K562 (cell line): ENCODE measurements at regions not wholly inside any gene's neighbourhood (a gene's known extent, or its start where the extent isn't known, plus 50 kb on each side); places are given as distances from the start of the nearest gene placed in this dataset.
"Not testable (repeated sequence)": the region's sequence is repeated elsewhere in the genome, so short reads cannot be mapped to it uniquely, and the experiment has no call there.

Source experiments
- ATAC-seq: fragments of 200-7000 bp; cut with Tn5 transposase; 3 replicates; pipeline ENCODE4 v1.9.1; 2020; ENCODE audit warnings: moderate library complexity
- BruUV-seq: library from RNA; stranded (reverse); fragments of 400-500 nt; replicated peaks from 2 replicates; lab custom pipeline; 2021; lab: Mats Ljungman, UMichigan
- CTCF ChIA-PET: fragments of 300-600 bp; formaldehyde crosslinking; extraction: SDS; loops from one replicate; lab custom pipeline; 2021; ENCODE audit warnings: low intra/inter-chr PET ratio; lab: Yijun Ruan, JAX
- POLR2A ChIA-PET: fragments of 300-600, 350-650 bp; sonication (Branson Sonifier 250); formaldehyde crosslinking; extraction: SDS; loops from one replicate; lab custom pipeline; 2021; ENCODE audit warnings: antibody characterized with exemption, inconsistent platforms; lab: Yijun Ruan, JAX
- DNase-seq, 4 experiments: peaks; one replicate each; pipeline versions ENCODE4 v3.0.0 to v3.0.0-alpha.2; 2011 to 2018; ENCODE audit warnings: low spot score in 3 of 4, mixed read lengths in 3 of 4; ENCODE audit errors: extremely low read depth in 1 of 4
- FAIRE-seq: peaks from 2 replicates; lab custom pipeline; 2011; peaks lifted over from hg19 to GRCh38; lab: Jason Lieb, UNC
- H2AFZ ChIP-seq: 2 replicates; pipeline ENCODE4 v1.6.0; 2011; ENCODE audit warnings: low read depth, low read length, control low read depth, inconsistent platforms
- H3K27ac ChIP-seq: fragments of 200-600 bp; 3 replicates; pipeline ENCODE4 v1.8.0; 2011; ENCODE audit warnings: low read depth, mild to moderate bottlenecking, control low read depth, inconsistent platforms, low read length, moderate library complexity, mixed read lengths; ENCODE audit errors: extremely low read depth
- H3K27me3 ChIP-seq, 2 experiments: fragments of 300-600 bp in 1 of 2; 2 replicates in 1 of 2; 3 replicates in 1 of 2; pipeline versions ENCODE4 v1.6.0 to v1.8.0; 2011; ENCODE audit warnings: inconsistent platforms in 2 of 2, low read length in 2 of 2, mild to moderate bottlenecking in 1 of 2, mixed read lengths in 1 of 2, moderate library complexity in 1 of 2; ENCODE audit not compliant: control insufficient read depth in 2 of 2, insufficient read depth in 2 of 2
- H3K36me3 ChIP-seq: fragments of 300-600 bp; 3 replicates; pipeline ENCODE4 v1.8.0; 2011; ENCODE audit warnings: mild to moderate bottlenecking, low read length, inconsistent platforms; ENCODE audit not compliant: control insufficient read depth, insufficient read depth
- H3K4me1 ChIP-seq, 2 experiments: fragments of 200-600 bp in 1 of 2; replicated peaks in 1 of 2; 2 replicates in 1 of 2; 3 replicates in 1 of 2; pipeline versions ENCODE4 v1.5.1 to v1.8.0; 2011; ENCODE audit warnings: inconsistent platforms in 2 of 2, low read length in 2 of 2, mild to moderate bottlenecking in 1 of 2, mixed read lengths in 1 of 2, moderate library complexity in 1 of 2; ENCODE audit not compliant: control insufficient read depth in 2 of 2, insufficient read depth in 2 of 2
- H3K4me2 ChIP-seq: 2 replicates; pipeline ENCODE4 v1.6.1; 2011; ENCODE audit warnings: low read length, control low read depth, inconsistent platforms, mixed read lengths; ENCODE audit not compliant: insufficient read depth
- H3K4me3 ChIP-seq: fragments of 200-600 bp; sonication (generic), shearing (Covaris generic); 2 replicates; pipeline ENCODE4 v1.5.1; 2016; ENCODE audit warnings: control low read depth, inconsistent platforms
- H3K79me2 ChIP-seq: fragments of 200-600 bp; 3 replicates; pipeline ENCODE4 v1.8.0; 2011; ENCODE audit warnings: low read length, inconsistent platforms; ENCODE audit not compliant: control insufficient read depth, insufficient read depth
- H3K9ac ChIP-seq, 2 experiments: 2 replicates each; pipeline versions ENCODE4 v1.6.0 to v1.6.1; 2011; ENCODE audit warnings: low read depth in 2 of 2, low read length in 2 of 2, control low read depth in 1 of 2, inconsistent platforms in 1 of 2, mild to moderate bottlenecking in 1 of 2, mixed read lengths in 1 of 2; ENCODE audit not compliant: insufficient read depth in 1 of 2
- H3K9me1 ChIP-seq: one replicate; pipeline ENCODE4 v1.6.0; 2011; ENCODE audit warnings: inconsistent platforms, mild to moderate bottlenecking, low read length, moderate library complexity; ENCODE audit not compliant: control insufficient read depth, insufficient read depth
- H3K9me3 ChIP-seq: replicated peaks from 2 replicates; pipeline ENCODE4 v1.5.1; 2011; ENCODE audit warnings: low read depth, low read length, inconsistent platforms; ENCODE audit not compliant: control insufficient read depth, insufficient read depth
- H4K20me1 ChIP-seq: replicated peaks from 2 replicates; pipeline ENCODE4 v1.6.1; 2011; ENCODE audit warnings: low read length, inconsistent platforms, mixed read lengths; ENCODE audit not compliant: control insufficient read depth, insufficient read depth
- CTCF ChIP-seq, 3 experiments: IDR thresholded peaks in 2 of 3; conservative IDR thresholded peaks in 1 of 3; 2 replicates each; pipeline ENCODE4 v1.5.1; 2011 to 2012; ENCODE audit warnings: low read length in 3 of 3, mild to moderate bottlenecking in 3 of 3, control low read depth in 2 of 3, improper control_type of control experiment in 1 of 3, inconsistent platforms in 1 of 3, low read depth in 1 of 3, mixed read lengths in 1 of 3, moderate library complexity in 1 of 3; ENCODE audit not compliant: insufficient read depth in 2 of 3
- KDM2B ChIP-seq: fragments of 250-450 bp; sonication (Bioruptor Pico); IDR thresholded peaks from 2 replicates; pipeline ENCODE4 v1.8.0; 2021; ENCODE audit warnings: mild to moderate bottlenecking, moderate library complexity
- RAD21 ChIP-seq, 2 experiments: fragments of 250-450 bp in 1 of 2; fragments of 450-650 bp in 1 of 2; sonication (Bioruptor Pico) in 1 of 2; formaldehyde crosslinking in 1 of 2; IDR thresholded peaks in 1 of 2; conservative IDR thresholded peaks in 1 of 2; 2 replicates each; pipeline versions ENCODE4 v1.4.0 to v1.8.0; 2020 to 2022; ENCODE audit warnings: mild to moderate bottlenecking in 2 of 2, moderate library complexity in 1 of 2
- SIN3B ChIP-seq: fragments of 450-650 bp; IDR thresholded peaks from 2 replicates; pipeline ENCODE4 v1.6.1; 2017; ENCODE audit warnings: low read depth, mild to moderate bottlenecking, moderate library complexity
- ZNF436 ChIP-seq: fragments of 250-450, 450-650 bp; sonication (Bioruptor Pico); formaldehyde crosslinking; IDR thresholded peaks from 2 replicates; pipeline ENCODE4 v1.7.0; 2020; ENCODE audit warnings: mild to moderate bottlenecking
- ZNF644 ChIP-seq: fragments of 200-800 bp; sonication (Bioruptor generic); IDR thresholded peaks from 2 replicates; pipeline ENCODE4 v1.6.1; 2016; ENCODE audit warnings: low read depth, missing genetic modification characterization, missing compliant biosample characterization
- ZZZ3 ChIP-seq: fragments of 450-650 bp; IDR thresholded peaks from 2 replicates; pipeline ENCODE4 v1.6.1; 2016; ENCODE audit warnings: antibody characterized with exemption, mild to moderate bottlenecking, moderate library complexity
- WGBS: fragments of 100-300 bp; shearing (Covaris generic); methylation state at CpG from one replicate; pipeline ENCODE4 v1.1.6; 2016; ENCODE audit warnings: low coverage, mixed read lengths; ENCODE audit not compliant: insufficient coverage; ENCODE audit errors: missing lambda C conversion rate; 5-methylcytosine and 5-hydroxymethylcytosine counted together
- in situ Hi-C: fragments of 300-500 bp; cut with MboI; formaldehyde crosslinking; loops from 4 replicates; pipeline ENCODE4 v1.15.0; 2018; ENCODE audit warnings: inconsistent platforms, mixed read lengths
- intact Hi-C: fragments of 100-400 bp; cut with micrococcal nuclease; formaldehyde crosslinking; loops from 2 replicates; pipeline ENCODE4 v1.14.2; 2022

- POLR2A ChIA-PET, result no interaction called here
- Histone ChIP-seq H3K36me3 (no peaks in the 10 kb centered on the region), H4K20me1 (no peaks in the 10 kb centered on the region), H3K4me1 (no peaks in the 10 kb centered on the region), H2AFZ (no peak overlapping the region), H3K79me2 (no peaks in the 10 kb centered on the region), H3K27me3 (no peaks in the 10 kb centered on the region), H3K9ac (no peak overlapping the region), H3K27ac (no peak overlapping the region), H3K4me3 (no peak overlapping the region), H3K4me2 (no peak overlapping the region), H3K9me3 (no peaks in the 10 kb centered on the region), H3K9me1 (no peaks in the 10 kb centered on the region)
- WGBS, result 3% methylated on average over 4 of the region's 4 CpGs
- CTCF ChIA-PET, result no interaction called here
- ATAC-seq, result no peak
- FAIRE-seq, result no peak
- TF ChIP-seq ZZZ3 (no peak), SIN3B (no peak), ZNF644 (tag) (no peak), ZNF436 (CRISPR knock-in tag) (no peak), KDM2B (CRISPR knock-in tag) (no peak)
- in situ Hi-C loops, result no loop called here
- DNase-seq, result no peak
- intact Hi-C loops, result no loop called here
- BruUV-seq, result no TSS peak
Observed at GRCh38 chr6:19902201-19902600, 65.0 kb downstream of the ID4 start.

- in situ Hi-C loops, H4K20me1 ChIP-seq, H3K4me3 ChIP-seq, H3K27me3 ChIP-seq, H3K9me1 ChIP-seq, H3K4me2 ChIP-seq, H3K36me3 ChIP-seq, H3K9me3 ChIP-seq, intact Hi-C loops, H3K27ac ChIP-seq, CTCF ChIA-PET, POLR2A ChIA-PET, H3K79me2 ChIP-seq, H3K9ac ChIP-seq, H3K4me1 ChIP-seq, BruUV-seq, H2AFZ ChIP-seq: not testable (repeated sequence)
- ATAC-seq (peak; percentile 75; the same call in 2 of the 3 replicates), FAIRE-seq (peak; percentile 52), DNase-seq (peak in 1 of 4 experiments; percentile 25)
- WGBS, result 2% methylated on average over 6 of the region's 6 CpGs
- peak in 1 of 2 experiments; percentile 49; a peak in 2 of 4 replicates for TF ChIP-seq RAD21 (CRISPR knock-in tag; conservative IDR thresholded peaks at IDR 0.05 in 1 of 2, IDR thresholded peaks at IDR 0.05 in 1 of 2)
- TF ChIP-seq CTCF (IDR thresholded peaks at IDR 0.05 in 2 of 3, conservative IDR thresholded peaks at IDR 0.05 in 1 of 3; ENCODE audit: insufficient read depth in 2 of 3, low read depth in 1 of 3, low read length in 3 of 3), result peak; percentile 21 to 48 (median 40); a peak in 2 of 6 replicates
Observed at GRCh38 chr6:19904408-19904807, 67.2 kb downstream of the ID4 start.
